HEK293 (cell line): ENCODE measurements at regions not wholly inside any gene's neighbourhood (a gene's known extent, or its start where the extent isn't known, plus 50 kb on each side); places are given as distances from the start of the nearest gene placed in this dataset.

Experiments
- CTCF ChIA-PET: fragments of 350-600 bp; formaldehyde crosslinking; extraction: SDS; loops from one replicate; lab custom pipeline; 2021; ENCODE audit warnings: antibody characterized with exemption; lab: Yijun Ruan, JAX
- POLR2A ChIA-PET: fragments of 300-600 bp; formaldehyde crosslinking; extraction: SDS; loops from one replicate; lab custom pipeline; 2020; ENCODE audit warnings: antibody characterized with exemption, inconsistent platforms; lab: Yijun Ruan, JAX
- H3K27ac ChIP-seq: fragments of 200-500 bp; sonication (Bioruptor generic); 2 replicates; pipeline ENCODE4 v1.5.1; 2014; ENCODE audit warnings: low read depth, low read length, control low read depth, inconsistent platforms; ENCODE audit errors: extremely low read depth
- H3K36me3 ChIP-seq, 2 experiments: fragments of 200-500 bp in 1 of 2; sonication (Bioruptor generic) in 1 of 2; 1 replicate in 1 of 2; 2 replicates in 1 of 2; pipeline ENCODE4 v1.5.1; 2014 to 2017; ENCODE audit warnings: inconsistent platforms in 2 of 2, low read length in 2 of 2; ENCODE audit not compliant: control insufficient read depth in 2 of 2, insufficient read depth in 1 of 2
- H3K4me1 ChIP-seq: fragments of 200-500 bp; sonication (Bioruptor generic); 2 replicates; pipeline ENCODE4 v1.5.1; 2014; ENCODE audit warnings: mild to moderate bottlenecking, low read length, inconsistent platforms; ENCODE audit not compliant: control insufficient read depth, insufficient read depth
- H3K4me3 ChIP-seq: 2 replicates; pipeline ENCODE4 v1.5.1; 2011; ENCODE audit warnings: low read depth, mild to moderate bottlenecking, control low read depth, low read length, moderate library complexity
- H3K9me3 ChIP-seq: fragments of 200-500 bp; sonication (Bioruptor generic); 2 replicates; pipeline ENCODE4 v1.5.1; 2014; ENCODE audit warnings: low read depth, low read length, inconsistent platforms; ENCODE audit not compliant: control insufficient read depth, insufficient read depth
- CTCF ChIP-seq: fragments of 450-650 bp; formaldehyde crosslinking; IDR thresholded peaks from 2 replicates; pipeline ENCODE4 v1.5.1; 2016; ENCODE audit warnings: missing biosample characterization, missing genetic modification characterization
- FEZF1 ChIP-seq: fragments of 450-650 bp; formaldehyde crosslinking; IDR thresholded peaks from 2 replicates; pipeline ENCODE4 v1.5.1; 2016; ENCODE audit warnings: missing biosample characterization, missing genetic modification characterization
- GFI1B ChIP-seq: fragments of 450-650 bp; formaldehyde crosslinking; IDR thresholded peaks from 2 replicates; pipeline ENCODE4 v1.5.1; 2016; ENCODE audit warnings: missing biosample characterization, missing genetic modification characterization
- GLIS1 ChIP-seq: fragments of 450-650 bp; formaldehyde crosslinking; IDR thresholded peaks from 2 replicates; pipeline ENCODE4 v1.5.1; 2016; ENCODE audit warnings: missing biosample characterization, missing genetic modification characterization
- KLF8 ChIP-seq: fragments of 450-650 bp; formaldehyde crosslinking; IDR thresholded peaks from 2 replicates; pipeline ENCODE4 v1.5.1; 2016; ENCODE audit warnings: missing biosample characterization, missing genetic modification characterization
- OSR2 ChIP-seq: fragments of 450-650 bp; formaldehyde crosslinking; IDR thresholded peaks from 2 replicates; pipeline ENCODE4 v1.5.1; 2016; ENCODE audit warnings: missing biosample characterization, missing genetic modification characterization
- SP7 ChIP-seq: fragments of 450-650 bp; formaldehyde crosslinking; IDR thresholded peaks from 2 replicates; pipeline ENCODE4 v1.5.1; 2016; ENCODE audit warnings: missing biosample characterization, missing genetic modification characterization
- YY1 ChIP-seq: fragments of 450-650 bp; formaldehyde crosslinking; IDR thresholded peaks from 2 replicates; pipeline ENCODE4 v1.5.1; 2018; ENCODE audit warnings: missing biosample characterization, missing genetic modification characterization
- ZBTB10 ChIP-seq: fragments of 450-650 bp; formaldehyde crosslinking; IDR thresholded peaks from 2 replicates; pipeline ENCODE4 v1.5.1; 2016; ENCODE audit warnings: missing biosample characterization, missing genetic modification characterization
- ZFP3 ChIP-seq: fragments of 450-650 bp; formaldehyde crosslinking; IDR thresholded peaks from 2 replicates; pipeline ENCODE4 v1.5.1; 2016; ENCODE audit warnings: low read depth, missing biosample characterization, missing genetic modification characterization
- ZNF132 ChIP-seq: fragments of 450-650 bp; formaldehyde crosslinking; IDR thresholded peaks from 2 replicates; pipeline ENCODE4 v1.5.1; 2017; ENCODE audit warnings: missing biosample characterization, missing genetic modification characterization, borderline replicate concordance
- ZNF146 ChIP-seq: fragments of 450-650 bp; formaldehyde crosslinking; IDR thresholded peaks from 2 replicates; pipeline ENCODE4 v1.5.1; 2016; ENCODE audit warnings: missing biosample characterization, missing genetic modification characterization
- ZNF174 ChIP-seq: fragments of 450-650 bp; formaldehyde crosslinking; IDR thresholded peaks from 2 replicates; pipeline ENCODE4 v1.5.0; 2017; ENCODE audit warnings: missing biosample characterization, mild to moderate bottlenecking, missing genetic modification characterization
- ZNF19 ChIP-seq: fragments of 450-650 bp; formaldehyde crosslinking; IDR thresholded peaks from 2 replicates; pipeline ENCODE4; 2016; ENCODE audit warnings: missing biosample characterization, missing genetic modification characterization, low read depth
- ZNF214 ChIP-seq: fragments of 450-650 bp; formaldehyde crosslinking; IDR thresholded peaks from 2 replicates; pipeline ENCODE4 v1.5.1; 2017; ENCODE audit warnings: missing biosample characterization, mild to moderate bottlenecking, missing genetic modification characterization, borderline replicate concordance
- ZNF280D ChIP-seq: fragments of 450-650 bp; formaldehyde crosslinking; IDR thresholded peaks from 2 replicates; pipeline ENCODE4 v1.5.1; 2016; ENCODE audit warnings: missing biosample characterization, missing genetic modification characterization
- ZNF423 ChIP-seq: fragments of 450-650 bp; formaldehyde crosslinking; IDR thresholded peaks from 2 replicates; pipeline ENCODE4 v1.5.1; 2016; ENCODE audit warnings: missing biosample characterization, missing genetic modification characterization
- ZNF449 ChIP-seq: fragments of 450-650 bp; formaldehyde crosslinking; IDR thresholded peaks from 2 replicates; pipeline ENCODE4 v1.5.1; 2017; ENCODE audit warnings: missing biosample characterization, mild to moderate bottlenecking, missing genetic modification characterization, moderate library complexity
- ZNF521 ChIP-seq: fragments of 450-650 bp; formaldehyde crosslinking; IDR thresholded peaks from 2 replicates; pipeline ENCODE4 v1.5.1; 2017; ENCODE audit warnings: missing biosample characterization, mild to moderate bottlenecking, missing genetic modification characterization
- ZNF530 ChIP-seq: fragments of 450-650 bp; formaldehyde crosslinking; IDR thresholded peaks from 2 replicates; pipeline ENCODE4 v1.5.1; 2016; ENCODE audit warnings: low read depth, missing biosample characterization, missing genetic modification characterization
- ZNF558 ChIP-seq: fragments of 450-650 bp; formaldehyde crosslinking; IDR thresholded peaks from 2 replicates; pipeline ENCODE4 v1.5.1; 2016; ENCODE audit warnings: missing biosample characterization, missing genetic modification characterization
- ZNF585B ChIP-seq: fragments of 450-650 bp; formaldehyde crosslinking; IDR thresholded peaks from 2 replicates; pipeline ENCODE4 v1.5.1; 2016; ENCODE audit warnings: missing biosample characterization, missing genetic modification characterization
- ZNF624 ChIP-seq: fragments of 450-650 bp; formaldehyde crosslinking; IDR thresholded peaks from 2 replicates; pipeline ENCODE4 v1.5.1; 2017; ENCODE audit warnings: missing biosample characterization, missing genetic modification characterization
- ZNF654 ChIP-seq: fragments of 450-650 bp; formaldehyde crosslinking; IDR thresholded peaks from 2 replicates; pipeline ENCODE4 v1.5.1; 2016; ENCODE audit warnings: low read depth, missing biosample characterization, missing genetic modification characterization
- TF ChIP-seq, protein P1 (sequence below): sonication (generic); formaldehyde crosslinking; IDR thresholded peaks from 2 replicates; pipeline ENCODE4 v1.8.1; 2022; ENCODE audit warnings: mild to moderate bottlenecking, moderate library complexity, missing genetic modification reagents

GRCh38 chr2:160751021-160751420, 257.4 kb upstream of the RBMS1 start (continued):
- no peak for TF ChIP-seq SP7 (tag by site-specific recombination)
- TF ChIP-seq OSR2 (tag by site-specific recombination), result no peak

DNA sequence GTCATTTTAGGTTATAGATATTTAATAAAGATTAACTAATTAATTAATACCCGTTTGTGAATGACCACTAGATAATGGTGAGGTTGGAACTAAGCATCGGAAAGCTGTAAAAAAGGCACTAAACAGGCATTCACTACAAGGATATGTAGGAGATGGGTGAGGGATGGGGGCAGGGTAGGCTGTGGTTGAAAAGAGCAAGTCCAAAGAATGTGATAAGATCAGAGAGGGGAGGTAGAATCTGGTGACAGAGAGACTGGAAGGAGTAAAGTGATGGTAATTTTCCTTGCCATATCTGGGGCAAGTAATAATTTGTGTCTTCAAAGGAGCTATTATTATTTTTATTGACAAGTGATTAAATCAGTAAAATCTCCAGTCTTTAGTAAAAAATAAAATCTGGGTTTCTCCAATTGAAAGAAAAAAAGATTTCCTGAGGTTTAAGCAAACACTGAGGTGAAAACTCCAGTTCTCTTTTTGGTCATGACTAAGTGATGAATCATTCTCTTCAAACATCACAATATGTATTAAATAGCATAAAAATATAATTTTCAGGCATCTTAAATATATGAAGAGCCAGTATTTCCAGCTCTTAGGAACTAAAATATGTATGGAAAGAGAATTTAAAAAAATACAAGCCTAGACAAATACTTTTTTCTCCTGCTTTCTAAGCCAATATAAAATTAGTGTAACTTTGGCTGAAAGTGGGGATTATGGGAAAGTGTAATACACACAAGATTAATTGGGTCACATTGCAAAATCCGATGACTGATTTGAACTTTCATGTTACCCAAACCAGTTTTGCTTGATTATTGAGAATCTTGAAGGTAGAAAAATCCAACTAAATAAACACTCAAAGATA, 259.1 kb upstream of the RBMS1 start:
- Histone ChIP-seq H3K36me3 (no peaks in the 10 kb centered on the region), H3K4me1 (no peaks in the 10 kb centered on the region), H3K9me3 (no peaks in the 10 kb centered on the region), H3K27ac (no peak overlapping the region), H3K4me3 (no peak overlapping the region)
- TF ChIP-seq ZNF174, result no peak
- TF ChIP-seq ZFP3, result no peak
- no peak for TF ChIP-seq ZNF558 (tag by site-specific recombination)
- no peak for TF ChIP-seq ZNF585B (tag by site-specific recombination)
- no peak for TF ChIP-seq ZNF280D (tag by site-specific recombination)
- TF ChIP-seq YY1, result no peak
- TF ChIP-seq ZNF521 (tag by site-specific recombination), result no peak
- no peak for TF ChIP-seq ZNF19 (tag by site-specific recombination)
- TF ChIP-seq, protein P1, sequence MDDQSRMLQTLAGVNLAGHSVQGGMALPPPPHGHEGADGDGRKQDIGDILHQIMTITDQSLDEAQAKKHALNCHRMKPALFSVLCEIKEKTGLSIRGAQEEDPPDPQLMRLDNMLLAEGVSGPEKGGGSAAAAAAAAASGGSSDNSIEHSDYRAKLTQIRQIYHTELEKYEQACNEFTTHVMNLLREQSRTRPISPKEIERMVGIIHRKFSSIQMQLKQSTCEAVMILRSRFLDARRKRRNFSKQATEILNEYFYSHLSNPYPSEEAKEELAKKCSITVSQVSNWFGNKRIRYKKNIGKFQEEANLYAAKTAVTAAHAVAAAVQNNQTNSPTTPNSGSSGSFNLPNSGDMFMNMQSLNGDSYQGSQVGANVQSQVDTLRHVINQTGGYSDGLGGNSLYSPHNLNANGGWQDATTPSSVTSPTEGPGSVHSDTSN (CRISPR knock-in tag), result no peak
- no peak for TF ChIP-seq ZNF132 (tag by site-specific recombination)
- TF ChIP-seq GFI1B (tag by site-specific recombination), result no peak
- TF ChIP-seq ZNF449 (tag by site-specific recombination), result no peak
- no peak for TF ChIP-seq ZNF624 (tag by site-specific recombination)
- TF ChIP-seq ZNF654 (tag by site-specific recombination), result no peak
- TF ChIP-seq FEZF1 (tag by site-specific recombination), result no peak
- ChIA-PET POLR2A (no interaction called here), CTCF (no interaction called here)

DNA sequence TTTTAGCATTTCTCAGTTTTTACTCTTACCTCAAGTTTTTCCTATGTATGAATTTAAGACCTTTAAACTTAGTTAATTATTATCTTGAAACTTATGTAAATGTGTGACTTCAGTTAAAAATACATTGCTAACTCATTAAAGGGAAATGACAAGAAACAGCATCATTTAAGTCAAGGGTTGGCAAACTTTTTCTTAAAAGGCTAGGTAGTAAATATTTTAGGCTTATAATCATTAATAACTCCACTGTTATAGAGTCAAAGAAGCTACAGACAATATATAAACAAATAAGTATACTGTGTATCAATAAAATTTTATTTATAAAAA, 259.7 kb upstream of the RBMS1 start:
- no peak overlapping the region for H3K27ac ChIP-seq
- H3K9me3 ChIP-seq, result no peaks in the 10 kb centered on the region
- no peaks in the 10 kb centered on the region for H3K36me3 ChIP-seq
- ChIA-PET POLR2A (no interaction called here), CTCF (no interaction called here)
- H3K4me3 ChIP-seq, result no peak overlapping the region
- no peaks in the 10 kb centered on the region for H3K4me1 ChIP-seq
- no peak for TF ChIP-seq KLF8 (tag by site-specific recombination)
- no peak for TF ChIP-seq CTCF (tag by site-specific recombination)
- TF ChIP-seq ZNF423 (tag by site-specific recombination), result no peak
- no peak for TF ChIP-seq ZBTB10 (tag by site-specific recombination)
- no peak for TF ChIP-seq GLIS1 (tag by site-specific recombination)
- no peak for TF ChIP-seq ZNF214 (tag by site-specific recombination)
- no peak for TF ChIP-seq ZNF146 (tag by site-specific recombination)
- no peak for TF ChIP-seq ZNF530 (tag by site-specific recombination)
